ENCODE measurements at regions not wholly inside any gene's neighbourhood (a gene's known extent, or its start where the extent isn't known, plus 50 kb on each side); places are given as distances from the start of the nearest gene placed in this dataset.

DNA sequence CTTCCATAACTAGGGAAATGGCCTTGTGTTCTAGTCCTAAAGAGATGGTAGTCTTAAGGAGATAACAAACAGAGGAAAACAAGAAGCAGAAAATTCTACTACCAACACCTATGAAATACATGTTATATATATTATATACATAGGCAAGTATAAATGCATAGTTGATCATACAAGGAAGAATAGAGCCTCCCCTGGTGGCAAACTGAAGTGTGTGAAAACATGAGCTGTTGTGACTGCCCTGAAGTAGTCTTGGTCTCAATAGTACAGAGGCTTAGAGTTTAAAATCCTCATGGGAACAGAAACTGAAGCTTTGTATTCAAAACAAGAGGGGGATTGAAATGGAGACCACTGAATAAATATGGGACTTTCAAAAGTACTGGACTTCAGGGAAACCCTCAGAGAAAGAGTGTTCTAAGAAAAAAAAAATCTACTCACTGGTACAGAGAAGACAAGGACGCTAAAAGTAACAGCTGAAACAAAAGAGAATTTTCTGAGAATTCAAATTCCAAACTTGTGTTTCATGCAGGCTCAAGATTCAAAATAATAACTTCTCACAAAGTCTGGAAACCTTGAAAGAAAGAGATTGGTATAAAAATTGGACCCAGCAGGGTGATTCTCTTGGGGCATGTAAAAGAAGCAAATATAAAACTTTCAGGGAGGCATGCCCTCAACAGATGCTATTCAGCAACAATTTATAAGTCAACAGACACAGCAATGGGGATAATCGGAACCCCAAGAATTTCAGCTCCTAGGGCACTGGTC lies 59.7 kb upstream of the SAMD3 start:
- no peaks in the 10 kb centered on the region for H4K20me1 ChIP-seq (ENCODE audit: low read depth, low read length)
- no peak overlapping the region for H2AFZ ChIP-seq (ENCODE audit: low read depth, low read length, severe bottlenecking)
- no peaks in the 10 kb centered on the region for H3K79me2 ChIP-seq (ENCODE audit: insufficient read depth, low read length)
- H3K4me3 ChIP-seq (ENCODE audit: insufficient read depth, low read length, poor library complexity, severe bottlenecking) = no peak overlapping the region
- H3K4me2 ChIP-seq (ENCODE audit: low read depth, low read length, poor library complexity, severe bottlenecking) = no peak overlapping the region
- H3K9me2 ChIP-seq (replicated peaks; ENCODE audit: insufficient read depth, low read length) = no peaks in the 10 kb centered on the region
- no peaks in the 10 kb centered on the region for H3K36me3 ChIP-seq (ENCODE audit: low read length)
- H3K9ac ChIP-seq (ENCODE audit: low read length) = no peak overlapping the region
- no peak overlapping the region for H3K27ac ChIP-seq (ENCODE audit: low read depth, low read length)
- H3K9me3 ChIP-seq (ENCODE audit: insufficient read depth, low read length) = no peaks in the 10 kb centered on the region
- no peaks in the 10 kb centered on the region for H3K27me3 ChIP-seq (ENCODE audit: low read length)
- TF ChIP-seq CTCF (IDR thresholded peaks at IDR 0.05; ENCODE audit: insufficient read depth, low read length, poor library complexity, severe bottlenecking) (no peak), EZH2phosphoT487 (conservative IDR thresholded peaks at IDR 0.05; ENCODE audit: low read length) (no peak)
- no peaks in the 10 kb centered on the region for H3F3A ChIP-seq (ENCODE audit: insufficient read depth)

DNA sequence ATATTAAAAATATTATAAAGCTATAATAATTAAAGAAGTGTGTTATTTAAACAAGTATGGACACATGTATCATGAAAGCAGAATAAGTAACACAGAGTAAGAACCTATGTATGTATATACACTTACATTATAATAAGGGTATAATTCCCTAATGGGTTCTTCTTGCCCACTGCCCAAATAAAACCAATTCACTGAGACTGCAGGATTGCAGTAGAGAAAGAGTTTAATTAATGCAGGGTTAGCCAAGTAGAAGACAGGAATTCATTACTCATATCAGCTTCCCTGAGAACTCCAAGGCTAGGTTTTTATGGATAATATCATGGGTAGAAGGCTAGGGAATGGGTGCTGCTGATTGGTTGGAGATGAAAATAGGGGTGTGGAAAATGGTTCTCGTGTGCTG lies 53.8 kb upstream of the SAMD3 start:
- no peaks in the 10 kb centered on the region for H3K79me2 ChIP-seq (ENCODE audit: insufficient read depth, low read length)
- TF ChIP-seq CTCF (IDR thresholded peaks at IDR 0.05; ENCODE audit: insufficient read depth, low read length, poor library complexity, severe bottlenecking) (no peak), EZH2phosphoT487 (conservative IDR thresholded peaks at IDR 0.05; ENCODE audit: low read length) (no peak)
- no peak overlapping the region for H3K4me2 ChIP-seq (ENCODE audit: low read depth, low read length, poor library complexity, severe bottlenecking)
- no peak overlapping the region for H3K9ac ChIP-seq (ENCODE audit: low read length)
- no peaks in the 10 kb centered on the region for H3F3A ChIP-seq (ENCODE audit: insufficient read depth)
- peaks cover 10% of the 10 kb centered on the region; the same call in 1 of the 2 replicates for H3K9me3 ChIP-seq (ENCODE audit: insufficient read depth, low read length)
- no peak overlapping the region for H3K4me3 ChIP-seq (ENCODE audit: insufficient read depth, low read length, poor library complexity, severe bottlenecking)
- H3K9me2 ChIP-seq (replicated peaks; ENCODE audit: insufficient read depth, low read length) = no peaks in the 10 kb centered on the region
- H4K20me1 ChIP-seq (ENCODE audit: low read depth, low read length) = no peaks in the 10 kb centered on the region
- no peaks in the 10 kb centered on the region for H3K27me3 ChIP-seq (ENCODE audit: low read length)
- H3K27ac ChIP-seq (ENCODE audit: low read depth, low read length) = no peak overlapping the region
- H3K36me3 ChIP-seq (ENCODE audit: low read length) = 0 out of 2 replicates have a peak, but pooled peaks cover 2% of the 10 kb centered on the region
- no peak overlapping the region for H2AFZ ChIP-seq (ENCODE audit: low read depth, low read length, severe bottlenecking)

DNA sequence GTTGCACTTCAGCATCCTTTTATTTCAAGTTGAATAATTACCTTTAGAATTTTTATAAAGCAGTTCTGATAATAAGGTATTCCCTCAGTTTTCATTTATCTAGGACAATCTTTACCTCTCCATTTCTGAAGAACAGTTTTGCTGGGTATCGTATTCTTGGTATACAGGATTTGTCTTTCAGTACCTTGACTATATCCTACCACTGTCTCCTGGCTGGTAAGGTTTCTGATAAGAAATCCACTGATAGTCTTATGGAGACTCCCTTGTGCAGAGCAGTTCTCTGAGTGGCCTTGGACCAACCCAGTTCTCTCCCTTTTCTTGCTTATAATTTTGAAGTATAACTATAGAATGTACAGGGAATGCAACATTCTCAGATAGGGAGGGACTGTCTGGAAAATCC lies 51.3 kb upstream of the SAMD3 start:
- Histone ChIP-seq H3K36me3 (ENCODE audit: low read length) (0 out of 2 replicates have a peak, but pooled peaks cover 2% of the 10 kb centered on the region), H3F3A (ENCODE audit: insufficient read depth) (no peaks in the 10 kb centered on the region), H3K9me2 (replicated peaks; ENCODE audit: insufficient read depth, low read length) (no peaks in the 10 kb centered on the region), H3K27me3 (ENCODE audit: low read length) (no peaks in the 10 kb centered on the region), H3K79me2 (ENCODE audit: insufficient read depth, low read length) (no peaks in the 10 kb centered on the region), H3K9ac (ENCODE audit: low read length) (no peak overlapping the region), H2AFZ (ENCODE audit: low read depth, low read length, severe bottlenecking) (no peak overlapping the region), H4K20me1 (ENCODE audit: low read depth, low read length) (no peaks in the 10 kb centered on the region), H3K4me3 (ENCODE audit: insufficient read depth, low read length, poor library complexity, severe bottlenecking) (no peak overlapping the region), H3K27ac (ENCODE audit: low read depth, low read length) (no peak overlapping the region), H3K4me2 (ENCODE audit: low read depth, low read length, poor library complexity, severe bottlenecking) (no peak overlapping the region), H3K9me3 (ENCODE audit: insufficient read depth, low read length) (peaks cover 10% of the 10 kb centered on the region; the same call in 1 of the 2 replicates)
- TF ChIP-seq CTCF (IDR thresholded peaks at IDR 0.05; ENCODE audit: insufficient read depth, low read length, poor library complexity, severe bottlenecking) (no peak), EZH2phosphoT487 (conservative IDR thresholded peaks at IDR 0.05; ENCODE audit: low read length) (no peak)

Measured in SU-DHL-6 (cell line).